ENCODE measurements at regions not wholly inside any gene's neighbourhood (a gene's known extent, or its start where the extent isn't known, plus 50 kb on each side); places are given as distances from the start of the nearest gene placed in this dataset.

- no peaks in the 10 kb centered on the region for H3K36me3 ChIP-seq
- no peaks in the 10 kb centered on the region for H3K4me1 ChIP-seq
- no peak for DNase-seq
- peaks cover 45% of the 10 kb centered on the region for H3K27me3 ChIP-seq (ENCODE audit: low read depth)
- H3K4me3 ChIP-seq, result no peak overlapping the region
- TF ChIP-seq CTCF (IDR thresholded peaks at IDR 0.05; ENCODE audit: borderline replicate concordance), result no peak
- no peaks in the 10 kb centered on the region for H3K9me3 ChIP-seq (replicated peaks)
- no peak overlapping the region for H3K27ac ChIP-seq (replicated peaks)
- intact Hi-C loops (cut with micrococcal nuclease), result no loop called here
These were observed 339.9 kb downstream of the HNRNPD start for GRCh38 chr4:82033862-82034261.

GRCh38 chr4:82031376-82031927 is 342.3 kb downstream of the HNRNPD start:
- H3K27ac ChIP-seq (replicated peaks), result no peak overlapping the region
- peaks cover 37% of the 10 kb centered on the region for H3K27me3 ChIP-seq (ENCODE audit: low read depth)
- no peaks in the 10 kb centered on the region for H3K36me3 ChIP-seq
- H3K9me3 ChIP-seq (replicated peaks), result no peaks in the 10 kb centered on the region
- no peak for DNase-seq
- intact Hi-C loops (cut with micrococcal nuclease), result no loop called here
- TF ChIP-seq CTCF (IDR thresholded peaks at IDR 0.05; ENCODE audit: borderline replicate concordance), result no peak
- H3K4me3 ChIP-seq, result no peak overlapping the region
- no peaks in the 10 kb centered on the region for H3K4me1 ChIP-seq

GRCh38 chr4:82017680-82018079 is 356.1 kb downstream of the HNRNPD start:
- H3K4me3 ChIP-seq, result no peak overlapping the region

GRCh38 chr4:82005158-82005557 is 368.6 kb downstream of the HNRNPD start:
- Histone ChIP-seq H3K9me3 (replicated peaks) (no peaks in the 10 kb centered on the region), H3K27ac (replicated peaks) (no peak overlapping the region), H3K4me3 (no peak overlapping the region), H3K4me1 (peaks cover 11% of the 10 kb centered on the region), H3K36me3 (no peaks in the 10 kb centered on the region), H3K27me3 (ENCODE audit: low read depth) (no peaks in the 10 kb centered on the region)
- DNase-seq, result no peak
- no peak for TF ChIP-seq CTCF (IDR thresholded peaks at IDR 0.05; ENCODE audit: borderline replicate concordance)
- intact Hi-C loops (cut with micrococcal nuclease), result no loop called here

More at GRCh38 chr4:82017680-82018079, 356.1 kb downstream of the HNRNPD start:
- no peak for TF ChIP-seq CTCF (IDR thresholded peaks at IDR 0.05; ENCODE audit: borderline replicate concordance)
- no peaks in the 10 kb centered on the region for H3K4me1 ChIP-seq
- H3K36me3 ChIP-seq, result no peaks in the 10 kb centered on the region
- DNase-seq, result no peak
- H3K9me3 ChIP-seq (replicated peaks), result peaks cover 21% of the 10 kb centered on the region
- intact Hi-C loops (cut with micrococcal nuclease), result no loop called here
- no peak overlapping the region for H3K27ac ChIP-seq (replicated peaks)
- no peaks in the 10 kb centered on the region for H3K27me3 ChIP-seq (ENCODE audit: low read depth)

GRCh38 chr4:81997313-81997712 is 376.5 kb downstream of the HNRNPD start:
- intact Hi-C loops (cut with micrococcal nuclease), result no loop called here
- Histone ChIP-seq H3K4me3 (no peak overlapping the region), H3K36me3 (no peaks in the 10 kb centered on the region), H3K27ac (replicated peaks) (no peak overlapping the region), H3K27me3 (ENCODE audit: low read depth) (no peaks in the 10 kb centered on the region), H3K9me3 (replicated peaks) (no peaks in the 10 kb centered on the region), H3K4me1 (no peaks in the 10 kb centered on the region)
- TF ChIP-seq CTCF (IDR thresholded peaks at IDR 0.05; ENCODE audit: borderline replicate concordance), result no peak
- no peak for DNase-seq
